ENCODE measurements at regions not wholly inside any gene's neighbourhood (a gene's known extent, or its start where the extent isn't known, plus 50 kb on each side); places are given as distances from the start of the nearest gene placed in this dataset.
"Not testable (repeated sequence)": the region's sequence is repeated elsewhere in the genome, so short reads cannot be mapped to it uniquely, and the experiment has no call there.

GRCh38 chr6:105564121-105564902 lies 161.4 kb upstream of the PREP start:
- no peak for DNase-seq

GRCh38 chr6:105562027-105562426 lies 159.1 kb upstream of the PREP start:
- DNase-seq = no peak

- DNase-seq = no peak
Measured at GRCh38 chr6:105561486-105561885, 158.6 kb upstream of the PREP start.

- DNase-seq = no peak
Measured at GRCh38 chr6:105560611-105561066, 157.8 kb upstream of the PREP start.

- DNase-seq = no peak
Measured at GRCh38 chr6:105557291-105557690, 154.4 kb upstream of the PREP start.

- no peak for DNase-seq
Measured at GRCh38 chr6:105553171-105553570, 150.3 kb upstream of the PREP start.

GRCh38 chr6:105550955-105551620 lies 148.2 kb upstream of the PREP start:
- no peak for DNase-seq

- no peak for DNase-seq
Measured at GRCh38 chr6:105546754-105547153, 143.9 kb upstream of the PREP start.

GRCh38 chr6:105545947-105546731 lies 143.3 kb upstream of the PREP start:
- no peak for DNase-seq

GRCh38 chr6:105545228-105545920 lies 142.5 kb upstream of the PREP start:
- no peak for DNase-seq

- DNase-seq = no peak
Measured at GRCh38 chr6:105539911-105540310, 137.0 kb upstream of the PREP start.

- no peak for DNase-seq
Measured at GRCh38 chr6:105537981-105538578, 135.2 kb upstream of the PREP start.

- no peak for DNase-seq
Measured at GRCh38 chr6:105536961-105537360, 134.1 kb upstream of the PREP start.

- DNase-seq = no peak
Measured at GRCh38 chr6:105533301-105533700, 130.4 kb upstream of the PREP start.

GRCh38 chr6:105526225-105526872 lies 123.5 kb upstream of the PREP start:
- DNase-seq = no peak

GRCh38 chr6:105522626-105523322 lies 119.9 kb upstream of the PREP start:
- DNase-seq = no peak

GRCh38 chr6:105519954-105520353 lies 117.1 kb upstream of the PREP start:
- DNase-seq = no peak

GRCh38 chr6:105518993-105519392 lies 116.1 kb upstream of the PREP start:
- DNase-seq = not testable (repeated sequence)

- DNase-seq = no peak
Measured at GRCh38 chr6:105515054-105515453, 112.2 kb upstream of the PREP start.

- DNase-seq = no peak
Measured at GRCh38 chr6:105514306-105514705, 111.4 kb upstream of the PREP start.

- DNase-seq = no peak
Measured at GRCh38 chr6:105511639-105512038, 108.8 kb upstream of the PREP start.
